ENCODE measurements at regions not wholly inside any gene's neighbourhood (a gene's known extent, or its start where the extent isn't known, plus 50 kb on each side); places are given as distances from the start of the nearest gene placed in this dataset.

- no peak for DNase-seq (ENCODE audit: low spot score)
These were observed 412.9 kb upstream of the SALL3 start for GRCh38 chr18:78566720-78567119.

DNA sequence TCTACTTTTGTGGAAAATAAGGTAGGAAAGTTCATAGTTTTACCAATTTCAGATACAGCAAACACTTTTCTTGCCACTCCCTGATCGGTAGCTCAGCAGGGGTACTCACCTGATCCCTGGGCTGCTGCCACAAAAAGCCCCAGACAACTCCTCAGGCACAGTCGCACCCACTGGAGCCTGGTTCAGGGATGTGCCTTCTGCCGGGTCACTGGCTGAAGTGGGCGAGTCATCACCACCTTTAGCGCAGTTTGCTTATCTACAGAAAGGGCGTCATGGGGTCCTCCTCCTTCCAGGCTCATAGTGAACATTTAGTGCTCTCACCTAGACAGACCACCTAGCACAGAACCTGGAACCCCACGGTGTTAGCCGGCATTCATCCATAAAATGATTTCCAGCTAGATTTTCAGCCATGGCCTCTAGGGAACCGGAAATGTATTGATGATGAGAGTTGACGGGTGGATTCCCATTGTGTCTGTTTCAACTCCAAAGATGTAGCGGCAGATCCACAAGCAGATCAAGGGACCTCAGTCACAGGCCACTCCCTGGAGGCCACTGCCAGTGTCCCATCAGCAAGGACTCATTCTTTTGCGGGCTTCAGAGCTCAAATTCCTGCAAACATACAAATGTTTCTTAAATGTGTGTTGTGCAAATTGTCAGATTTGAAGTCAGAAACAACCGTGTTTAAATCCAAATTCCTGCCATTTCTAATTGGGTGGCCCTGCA is 408.4 kb upstream of the SALL3 start:
- no peak for DNase-seq (ENCODE audit: low spot score)

DNA sequence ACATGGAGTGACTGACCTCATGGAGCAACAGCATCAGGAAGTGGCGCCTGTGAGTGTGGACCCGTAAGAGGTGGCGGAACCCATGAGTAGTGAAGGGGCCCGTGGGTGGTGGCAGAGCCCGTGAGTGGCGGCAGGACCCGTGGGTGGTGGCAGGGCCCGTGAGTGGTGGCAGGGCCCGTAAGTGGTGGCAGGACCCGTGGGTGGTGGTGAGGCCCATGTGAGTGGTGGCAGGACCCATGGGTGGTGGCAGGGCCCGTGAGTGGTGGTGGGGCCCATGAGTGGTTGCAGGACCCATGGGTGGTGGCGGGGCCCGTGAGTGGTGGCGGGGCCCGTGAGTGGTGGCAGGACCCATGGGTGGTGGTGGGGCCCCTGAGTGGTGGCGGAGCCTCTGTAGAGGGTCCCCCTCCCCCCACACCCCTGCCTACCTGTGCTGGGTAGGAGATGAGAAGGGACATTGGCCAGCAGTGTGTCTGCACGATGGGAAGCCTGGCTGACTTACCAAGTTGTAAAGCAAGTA is 407.7 kb upstream of the SALL3 start:
- DNase-seq (ENCODE audit: low spot score) = no peak

DNA sequence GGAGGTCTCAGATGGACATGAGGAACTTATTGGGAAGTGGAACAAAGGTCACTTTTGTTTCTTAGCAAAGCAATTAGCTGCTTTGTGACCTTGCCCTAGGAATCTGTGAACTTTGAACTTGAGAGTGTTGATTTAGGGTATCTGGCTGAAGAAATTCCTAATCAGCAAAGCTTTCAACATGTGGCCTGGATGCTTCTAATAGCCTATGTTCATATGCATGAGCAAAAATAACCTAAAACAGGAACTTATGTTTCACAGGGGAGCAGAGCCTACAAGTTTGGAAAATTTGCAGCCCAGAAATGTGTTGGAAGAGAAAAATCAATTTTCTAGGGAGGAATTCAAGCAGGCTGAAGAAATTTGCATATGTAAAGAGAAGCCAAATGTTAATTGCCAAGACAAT is 405.8 kb upstream of the SALL3 start:
- DNase-seq (ENCODE audit: low spot score) = no peak

DNA sequence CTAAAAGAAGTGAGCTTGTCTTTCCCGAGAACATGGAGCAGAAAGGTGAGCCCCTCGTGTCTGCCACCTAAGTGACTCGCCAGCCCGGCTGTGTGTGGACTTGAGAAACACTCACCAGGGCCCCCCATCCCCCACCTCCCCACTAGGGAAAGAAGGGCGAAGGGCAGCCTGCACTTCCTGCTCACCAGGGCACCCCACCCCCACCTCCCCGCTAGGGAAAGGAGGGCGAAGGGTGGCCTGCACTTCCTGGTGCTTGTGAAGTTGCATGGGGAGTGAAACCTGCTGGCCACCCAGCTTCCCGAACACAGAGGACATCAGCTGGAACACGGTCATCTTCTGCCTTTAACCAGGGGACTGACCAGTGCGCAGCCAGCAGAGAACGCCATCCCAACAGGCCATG is 402.7 kb upstream of the SALL3 start:
- DNase-seq (ENCODE audit: low spot score) = no peak

DNA sequence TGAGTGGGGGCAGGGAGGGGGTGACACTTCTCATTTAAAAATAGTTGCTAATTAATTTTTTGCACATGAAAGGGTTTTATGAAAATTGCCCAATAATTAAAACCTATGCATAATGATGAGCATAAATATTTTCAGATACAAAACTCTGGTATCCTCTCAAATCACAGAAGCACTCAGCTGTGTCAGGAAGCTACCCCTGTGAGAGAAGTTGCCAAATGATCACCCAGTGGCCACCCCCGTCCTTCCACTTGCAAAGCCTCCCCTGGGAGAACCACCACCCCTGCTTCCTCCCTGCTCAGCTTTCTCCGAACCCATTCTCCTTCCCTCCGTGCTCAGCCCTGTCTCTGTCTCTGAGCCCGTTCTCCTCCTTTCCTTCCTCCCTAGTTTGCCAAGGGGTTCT is 400.2 kb upstream of the SALL3 start:
- DNase-seq (ENCODE audit: low spot score) = no peak

- no peak for DNase-seq (ENCODE audit: low spot score)
These were observed 399.6 kb upstream of the SALL3 start for GRCh38 chr18:78579854-78580577.

- DNase-seq (ENCODE audit: low spot score) = no peak
These were observed 398.7 kb upstream of the SALL3 start for GRCh38 chr18:78580835-78581339.

- no peak for DNase-seq (ENCODE audit: low spot score)
These were observed 397.4 kb upstream of the SALL3 start for GRCh38 chr18:78582181-78582709.

DNA sequence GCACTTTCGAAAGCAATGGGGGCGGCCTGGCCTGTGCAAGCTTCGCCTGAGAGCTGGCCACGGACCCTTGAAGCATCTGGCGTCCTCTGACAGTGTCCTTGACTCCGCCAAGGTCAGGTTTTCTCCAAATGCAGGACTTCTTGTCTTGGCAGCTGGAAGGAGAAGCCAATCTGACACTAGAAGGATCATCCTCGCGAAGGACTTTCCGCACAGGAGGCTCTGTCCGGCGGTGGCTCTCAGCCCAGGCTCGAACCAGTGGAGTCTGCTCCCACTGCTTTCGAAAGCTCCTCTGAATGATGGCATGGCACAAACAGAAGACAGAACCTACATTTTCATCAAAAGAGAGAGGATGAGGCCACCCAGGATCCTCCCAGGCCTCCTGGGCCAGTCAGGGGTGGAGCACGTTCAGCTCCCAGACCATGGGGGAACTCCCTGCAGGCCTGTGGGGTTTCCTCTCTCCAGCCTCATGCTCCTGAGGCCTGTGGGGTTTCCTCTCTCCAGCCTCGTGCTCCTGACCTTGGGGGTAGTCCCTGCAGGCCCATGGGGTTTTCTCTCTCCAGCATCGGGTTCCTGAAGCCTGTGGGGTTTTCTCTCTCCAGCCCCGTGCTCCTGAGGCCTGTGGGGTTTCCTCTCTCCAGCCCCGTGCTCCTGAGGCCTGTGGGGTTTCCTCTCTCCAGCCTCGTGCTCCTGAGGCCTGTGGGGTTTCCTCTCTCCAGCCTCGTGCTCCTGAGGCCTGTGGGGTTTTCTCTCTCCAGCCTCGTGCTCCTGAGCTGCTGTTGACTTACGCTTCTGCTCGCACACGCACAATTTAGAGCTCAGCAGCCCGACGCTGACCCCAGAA is 396.5 kb upstream of the SALL3 start:
- DNase-seq (ENCODE audit: low spot score) = no peak

- no peak for DNase-seq (ENCODE audit: low spot score)
These were observed 395.7 kb upstream of the SALL3 start for GRCh38 chr18:78583739-78584458.

DNA sequence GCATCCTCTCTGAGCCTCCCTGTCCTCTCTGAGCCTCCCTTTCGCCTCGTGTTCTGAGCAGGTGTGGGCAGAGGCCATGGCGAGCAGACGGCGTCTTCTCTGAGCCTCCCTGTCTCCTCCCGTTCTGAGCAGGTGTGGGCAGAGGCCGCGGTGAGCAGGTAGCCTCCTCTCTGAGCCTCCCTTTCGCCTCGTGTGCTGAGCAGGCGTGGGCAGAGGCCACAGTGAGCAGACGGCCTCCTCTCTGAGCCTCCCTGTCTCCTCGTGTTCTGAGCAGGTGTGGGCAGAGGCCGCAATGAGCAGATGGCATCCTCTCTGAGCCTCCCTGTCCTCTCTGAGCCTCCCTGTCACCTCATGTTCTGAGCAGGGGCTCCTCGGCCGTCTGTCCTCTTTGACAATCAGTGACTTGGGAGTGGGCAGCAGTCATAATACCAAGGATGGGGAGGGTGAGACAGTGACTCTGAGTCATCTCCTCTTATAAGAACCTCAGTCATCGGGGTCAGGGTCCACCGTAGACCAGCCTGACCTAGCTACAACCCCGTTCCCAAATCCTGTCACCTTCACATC is 395.1 kb upstream of the SALL3 start:
- no peak for DNase-seq (ENCODE audit: low spot score)

DNA sequence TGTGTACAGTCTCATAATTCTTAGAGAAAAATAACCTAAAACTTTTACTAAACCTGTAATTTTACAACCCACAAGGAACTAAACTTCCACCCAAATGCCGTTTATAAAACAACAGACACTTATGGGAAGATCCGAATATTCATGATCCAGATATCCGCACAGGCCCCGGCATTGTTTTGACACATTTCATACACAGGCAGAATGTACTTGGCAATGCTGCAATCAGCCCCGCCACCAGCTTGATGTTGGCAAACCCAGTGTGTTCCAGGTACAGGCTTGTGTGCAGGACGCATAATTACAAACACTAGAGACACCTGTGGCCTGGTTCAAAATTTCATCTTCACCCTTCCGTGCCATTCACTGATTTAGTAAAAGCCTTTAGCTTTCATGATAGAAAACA is 393.0 kb upstream of the SALL3 start:
- no peak for DNase-seq (ENCODE audit: low spot score)

DNA sequence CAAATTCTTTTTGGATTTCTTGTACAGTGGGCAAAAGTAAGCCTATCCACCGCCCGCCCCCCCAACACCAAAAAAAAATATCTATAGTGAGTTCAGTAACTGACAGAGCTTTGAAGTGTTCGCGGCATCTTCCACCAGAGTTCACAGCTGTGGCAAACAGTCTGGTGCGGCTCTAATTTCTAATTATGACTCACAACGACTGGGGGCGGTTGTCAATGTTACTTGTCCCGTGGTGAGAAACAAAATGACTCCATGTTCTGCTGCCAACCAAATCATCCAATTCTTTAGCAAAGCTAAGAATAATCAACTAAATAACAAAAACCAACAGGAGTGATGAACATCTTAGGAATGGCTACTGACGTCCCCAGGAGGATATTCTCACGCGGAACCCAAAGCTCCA is 392.5 kb upstream of the SALL3 start:
- DNase-seq (ENCODE audit: low spot score) = no peak

DNA sequence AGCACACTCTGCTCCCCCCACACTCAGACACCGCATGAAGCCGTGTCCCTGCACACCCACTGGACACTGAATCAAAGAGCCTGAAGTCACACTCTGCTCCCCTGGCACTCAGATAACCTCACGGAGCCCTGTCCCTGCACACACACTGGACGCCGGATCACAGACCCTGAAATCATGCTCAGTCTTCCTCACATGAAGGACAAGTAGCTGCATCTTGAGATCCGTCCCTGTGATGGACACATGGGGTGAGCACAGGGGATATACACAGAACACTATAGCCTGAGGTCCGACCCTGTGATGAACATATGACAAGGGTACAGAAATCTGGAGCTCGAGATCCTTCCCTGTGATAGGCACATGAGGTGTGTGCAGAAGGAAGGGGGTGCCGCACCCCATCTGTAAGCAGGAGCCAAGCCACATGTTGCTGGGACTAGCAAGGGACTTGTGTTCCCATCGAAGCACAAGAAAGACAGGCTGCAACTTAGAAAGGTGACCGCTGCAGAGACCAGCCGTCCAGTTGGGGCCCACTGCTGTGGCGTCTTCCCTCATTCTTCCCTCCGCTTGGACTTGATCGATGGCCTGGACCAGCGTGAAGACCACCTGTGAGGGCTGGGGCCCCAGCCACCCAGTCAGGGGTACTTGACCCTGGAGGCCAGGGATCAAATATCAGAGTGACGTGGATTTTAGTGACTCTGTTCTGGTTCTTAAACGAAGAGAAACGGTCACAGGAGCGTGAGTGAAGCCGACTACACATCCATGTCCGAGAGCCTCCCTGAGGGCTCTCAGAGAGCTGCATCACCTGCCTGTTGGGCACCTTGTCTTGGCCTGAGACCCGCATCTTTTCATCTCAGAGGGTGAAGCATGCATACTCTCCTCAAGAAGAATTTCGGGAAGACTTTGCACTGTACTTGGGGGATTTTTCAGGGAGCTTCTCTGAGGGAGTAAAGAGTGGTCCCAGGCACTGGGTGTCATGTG is 391.7 kb upstream of the SALL3 start:
- no peak for DNase-seq (ENCODE audit: low spot score)

DNA sequence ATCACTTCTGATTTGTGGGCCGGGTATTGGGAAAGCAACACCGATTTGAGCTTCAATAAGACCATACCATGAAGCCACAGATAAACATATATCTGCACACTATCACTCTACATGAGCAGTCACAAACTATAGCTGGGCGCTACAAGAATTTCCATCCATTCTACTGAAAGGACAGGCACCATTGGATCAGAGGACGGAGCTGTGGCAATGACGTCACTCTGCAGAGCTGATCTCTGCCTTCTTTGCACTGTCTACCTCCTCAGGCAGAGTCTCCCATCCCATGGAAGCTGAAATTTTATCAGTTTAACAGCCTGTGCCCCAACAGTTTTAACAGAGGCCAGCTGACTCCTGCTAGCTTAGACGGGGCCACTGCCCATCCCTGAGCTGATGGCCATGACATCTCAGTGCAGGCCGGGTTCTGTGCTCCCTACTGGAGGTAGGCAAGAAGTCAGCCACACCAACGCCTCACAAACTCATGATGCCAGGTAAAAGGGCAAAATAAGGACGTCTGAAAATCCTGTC is 389.6 kb upstream of the SALL3 start:
- no peak for DNase-seq (ENCODE audit: low spot score)

- DNase-seq (ENCODE audit: low spot score) = no peak
These were observed 384.2 kb upstream of the SALL3 start for GRCh38 chr18:78595453-78595852.

- no peak for DNase-seq (ENCODE audit: low spot score)
These were observed 383.6 kb upstream of the SALL3 start for GRCh38 chr18:78595924-78596573.

DNA sequence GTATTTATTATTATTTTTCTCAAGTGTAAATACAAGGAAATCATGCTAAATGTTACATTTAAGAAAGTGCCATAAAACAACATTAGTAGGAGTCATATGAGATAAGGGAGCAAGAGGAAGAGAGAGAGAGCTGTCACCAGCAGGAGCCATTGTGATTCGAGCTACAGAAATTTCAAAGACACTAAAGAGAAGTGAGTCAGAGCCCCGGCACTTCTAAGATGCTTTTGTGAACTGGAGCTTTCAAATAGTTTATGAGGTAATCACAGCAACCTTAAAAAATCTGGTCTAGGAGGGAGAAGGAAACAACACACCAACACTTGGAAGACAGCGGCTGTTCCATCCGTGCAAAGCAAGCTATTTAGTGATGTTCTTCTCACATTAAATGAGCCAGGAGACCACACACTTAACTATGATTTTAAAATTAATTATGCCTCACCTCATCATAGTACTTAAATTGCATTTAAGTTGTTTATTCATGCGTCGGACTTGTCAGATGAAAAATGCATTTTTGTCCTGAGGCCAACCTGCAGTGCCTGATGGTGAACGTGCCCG is 382.7 kb upstream of the SALL3 start:
- no peak for DNase-seq (ENCODE audit: low spot score)
